ACHN (cell line): ENCODE measurements at regions not wholly inside any gene's neighbourhood (a gene's known extent, or its start where the extent isn't known, plus 50 kb on each side); places are given as distances from the start of the nearest gene placed in this dataset.
"Not testable (repeated sequence)": the region's sequence is repeated elsewhere in the genome, so short reads cannot be mapped to it uniquely, and the experiment has no call there.

Experiments
- DNase-seq: peaks from one replicate; pipeline ENCODE4 v3.0.0-alpha.2; 2015
- in situ Hi-C: cut with HindIII; loops from 2 replicates; pipeline ENCODE4 v1.10.0; 2017; ENCODE audit warnings: low sequenced_read_pairs, low pct_ligation_motif_present, low pct_unique_long_range_greater_than_20kb

DNA sequence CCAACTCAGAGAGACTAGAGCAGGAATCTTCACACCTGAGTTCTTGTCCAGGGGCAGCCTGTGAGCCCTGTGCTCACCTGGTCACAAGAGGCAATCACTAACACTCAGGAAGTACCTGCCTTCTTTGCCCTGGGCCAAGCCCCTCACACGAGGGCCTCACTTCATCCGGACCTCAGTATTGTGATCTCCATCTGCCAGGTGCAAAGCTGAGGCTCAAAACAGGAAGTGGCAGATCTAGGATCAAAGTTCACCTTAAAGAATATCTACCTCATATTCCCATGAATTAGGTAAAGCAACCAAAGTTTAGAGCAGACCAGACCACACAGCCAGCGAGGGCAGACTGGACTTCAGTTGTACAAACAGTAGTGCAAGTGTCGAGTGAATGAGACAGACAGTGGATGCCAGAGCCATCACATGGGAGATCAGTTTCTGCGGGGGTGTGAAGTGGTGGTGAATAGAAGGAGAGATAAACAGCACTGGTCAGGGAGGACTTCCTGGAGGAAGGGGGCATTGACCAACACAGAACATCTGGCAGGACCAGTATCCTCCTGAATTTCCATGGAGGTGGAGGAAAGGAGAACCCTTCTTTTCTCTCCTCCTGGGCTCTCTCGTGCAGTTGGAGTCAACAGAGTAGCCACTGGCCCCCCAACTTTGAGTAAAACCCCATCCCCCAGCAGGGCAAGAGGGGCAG, 116.6 kb upstream of the ZBTB40 start:
- DNase-seq: no peak
- in situ Hi-C loops: no loop called here

DNA sequence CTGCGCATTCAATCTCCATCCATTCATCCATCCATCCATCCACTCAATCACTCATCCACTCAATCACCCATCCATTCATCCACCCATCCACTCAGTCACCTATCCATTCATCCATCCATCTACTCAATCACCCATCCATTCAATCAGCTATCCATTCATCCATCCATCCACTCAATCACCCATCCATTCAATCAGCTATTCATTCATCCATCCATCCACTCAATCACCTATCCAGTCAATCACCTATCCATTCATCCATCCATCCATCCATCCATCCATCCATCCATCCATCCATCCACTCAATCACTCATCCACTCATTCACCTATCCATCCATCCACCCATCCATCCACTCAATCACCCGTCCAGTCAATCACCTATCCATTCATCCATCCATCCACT, 115.4 kb upstream of the ZBTB40 start:
- DNase-seq, in situ Hi-C loops: not testable (repeated sequence)

DNA sequence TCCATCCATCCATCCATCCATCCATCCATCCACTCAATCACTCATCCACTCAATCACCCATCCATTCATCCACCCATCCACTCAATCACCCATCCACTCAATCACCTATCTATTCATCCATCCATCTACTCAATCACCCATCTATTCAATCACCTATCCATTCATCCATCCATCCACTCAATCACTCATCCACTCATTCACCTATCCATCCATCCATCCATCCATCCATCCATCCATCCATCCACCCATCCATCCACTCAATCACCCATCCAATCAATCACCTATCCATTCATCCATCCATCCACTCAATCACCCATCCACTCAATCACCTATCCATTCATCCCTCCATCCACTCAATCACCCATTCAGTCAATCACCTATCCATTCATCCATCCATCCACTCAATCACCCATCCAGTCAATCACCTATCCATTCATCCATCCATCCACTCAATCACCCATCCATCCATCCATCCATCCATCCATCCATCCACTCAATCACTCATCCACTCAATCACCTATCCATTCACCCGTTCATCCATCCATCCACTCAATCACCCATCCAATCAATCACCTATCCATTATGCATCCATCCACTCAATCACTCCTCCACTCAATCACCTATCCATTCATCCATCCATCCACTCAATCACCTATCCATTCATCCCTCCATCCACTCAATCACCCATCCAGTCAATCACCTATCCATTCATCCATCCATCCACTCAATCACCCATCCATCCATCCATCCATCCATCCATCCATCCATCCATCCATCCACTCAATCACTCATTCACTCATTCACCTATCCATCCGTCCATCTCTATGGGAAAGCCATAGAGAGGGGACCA, 114.7 kb upstream of the ZBTB40 start:
- DNase-seq, in situ Hi-C loops: not testable (repeated sequence)

DNA sequence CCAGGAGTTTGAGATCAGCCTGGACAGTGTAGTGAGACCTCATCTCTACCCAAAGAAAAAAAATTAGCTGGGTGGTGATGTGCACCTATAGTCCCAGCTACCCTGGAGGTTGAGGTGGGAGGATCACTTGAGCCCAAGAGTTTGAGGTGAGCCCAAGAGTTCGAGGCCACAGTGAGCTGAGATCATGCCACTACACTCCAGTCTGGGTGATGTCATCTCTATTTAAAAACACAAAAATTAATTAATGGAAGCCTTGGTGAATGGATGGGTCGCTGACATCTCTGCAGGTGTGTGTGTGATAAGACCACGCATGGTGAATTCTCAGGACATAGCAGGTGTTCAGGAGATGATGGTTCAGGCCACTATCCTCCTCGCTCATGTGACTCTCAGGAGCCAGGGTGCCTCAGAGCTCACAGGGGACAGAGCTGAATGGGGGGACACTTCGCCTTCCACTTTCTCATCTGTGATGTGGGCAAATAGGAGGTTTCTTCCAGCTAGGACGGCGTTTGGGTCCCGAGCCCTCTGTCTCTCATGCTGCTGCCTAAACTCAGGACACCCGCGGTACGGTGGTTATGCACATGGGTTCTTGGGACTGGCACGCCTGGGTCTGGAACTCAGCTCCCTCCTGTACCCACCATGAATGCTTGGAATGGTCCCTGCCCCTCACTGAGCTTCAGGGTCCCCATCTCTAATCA, 113.4 kb upstream of the ZBTB40 start:
- in situ Hi-C loops: no loop called here
- DNase-seq: no peak

DNA sequence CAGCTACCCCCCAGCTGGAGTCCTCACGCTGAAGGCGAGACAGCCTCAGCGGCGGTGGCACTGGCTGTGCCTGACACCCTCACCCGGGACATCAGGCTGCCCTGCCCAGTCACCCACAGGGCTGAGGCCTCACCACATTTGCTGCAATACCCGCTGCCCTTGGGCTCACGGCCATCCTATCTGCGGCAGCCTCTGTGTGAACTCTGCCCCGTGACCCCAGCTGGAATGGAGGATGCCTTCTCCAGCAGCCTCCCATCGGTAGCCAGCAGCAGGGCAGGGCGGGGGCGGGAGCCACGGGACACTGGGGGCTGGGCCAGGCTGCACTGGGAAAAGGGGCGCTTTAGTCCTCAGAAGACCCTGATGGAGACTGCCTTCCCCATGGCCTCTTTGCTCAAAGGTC, 112.4 kb upstream of the ZBTB40 start:
- no peak for DNase-seq
- in situ Hi-C loops: no loop called here

DNA sequence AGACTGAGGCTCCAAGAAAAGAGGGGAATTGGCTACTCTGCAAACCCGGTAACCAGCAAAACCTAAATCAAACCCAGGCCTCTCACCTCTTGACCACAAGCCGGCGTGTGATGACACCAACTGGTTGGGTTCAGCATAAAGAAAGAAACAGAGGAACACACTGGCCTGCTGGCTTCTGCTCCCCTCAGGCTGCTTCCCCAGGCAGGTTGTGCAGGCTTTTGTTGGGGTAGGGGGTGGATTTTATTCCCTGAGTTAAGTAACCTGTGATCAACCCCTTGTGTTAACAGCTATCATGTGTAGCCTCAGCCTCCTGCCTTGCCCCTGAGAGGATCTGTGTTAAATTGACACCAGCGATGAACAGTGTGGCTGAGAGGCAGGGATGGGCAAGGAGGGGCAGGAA, 111.6 kb upstream of the ZBTB40 start:
- DNase-seq: no peak
- in situ Hi-C loops: no loop called here

DNA sequence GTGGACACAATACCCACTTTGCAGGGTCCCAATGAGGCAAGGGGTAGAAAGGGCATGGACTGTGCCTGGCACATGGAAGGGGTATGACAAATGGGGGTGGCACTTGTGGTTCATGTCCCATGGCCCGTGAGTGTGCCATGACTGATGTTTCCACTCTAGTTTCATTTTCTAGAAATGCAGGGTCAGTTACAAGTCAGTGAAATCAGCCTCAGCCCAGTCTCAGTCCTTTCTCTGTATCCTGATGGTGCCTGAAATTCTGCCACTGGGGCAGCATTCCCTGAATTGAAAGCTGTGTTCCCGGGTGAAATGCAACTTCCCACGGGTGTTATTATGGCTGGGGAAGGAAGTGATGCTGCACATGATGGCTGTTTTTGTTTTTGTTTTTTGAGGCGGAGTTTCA, 110.8 kb upstream of the ZBTB40 start:
- in situ Hi-C loops: no loop called here

DNA sequence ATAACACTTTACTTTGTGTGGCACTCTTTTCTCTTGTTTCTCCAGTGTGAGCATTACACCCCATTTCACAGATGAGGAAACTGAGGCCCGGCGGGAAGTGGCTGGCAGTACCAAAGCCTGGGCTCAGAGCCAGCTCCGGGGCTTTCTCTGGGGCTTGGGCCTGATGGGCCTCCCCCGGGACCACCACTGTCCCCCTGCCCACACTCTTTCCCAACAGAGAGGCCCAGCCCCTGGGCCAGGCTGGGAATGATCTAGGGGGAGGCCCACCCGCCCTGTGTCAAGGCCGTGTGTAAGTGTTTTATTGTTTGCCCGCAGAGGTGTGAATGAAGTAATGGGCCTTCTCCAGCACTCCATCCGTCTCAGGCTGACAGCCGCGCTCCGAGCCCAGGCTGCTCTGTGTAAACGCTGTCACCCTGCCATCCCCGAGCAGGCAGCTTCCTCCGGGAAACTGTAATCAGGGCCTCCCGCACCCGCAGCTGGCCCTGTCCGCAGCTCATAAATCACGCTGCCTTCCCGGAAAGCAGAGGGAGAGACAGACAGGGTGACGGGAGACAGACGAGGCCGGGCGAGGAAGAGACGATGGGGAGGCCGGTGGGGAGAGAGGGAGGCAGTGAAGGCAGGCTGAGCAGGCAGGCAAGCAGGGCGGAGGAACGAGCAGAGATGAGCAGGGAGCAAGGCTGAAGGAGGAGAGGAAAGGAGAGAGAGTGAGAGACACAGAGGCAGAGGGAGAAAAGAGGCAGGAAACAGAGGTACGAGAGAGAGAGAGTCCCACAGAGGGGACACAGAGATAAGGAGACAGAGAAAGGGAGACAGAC, 109.7 kb upstream of the ZBTB40 start:
- in situ Hi-C loops: no loop called here
- no peak for DNase-seq

More for the DNA sequence above, 110.8 kb upstream of the ZBTB40 start:
- DNase-seq: no peak

DNA sequence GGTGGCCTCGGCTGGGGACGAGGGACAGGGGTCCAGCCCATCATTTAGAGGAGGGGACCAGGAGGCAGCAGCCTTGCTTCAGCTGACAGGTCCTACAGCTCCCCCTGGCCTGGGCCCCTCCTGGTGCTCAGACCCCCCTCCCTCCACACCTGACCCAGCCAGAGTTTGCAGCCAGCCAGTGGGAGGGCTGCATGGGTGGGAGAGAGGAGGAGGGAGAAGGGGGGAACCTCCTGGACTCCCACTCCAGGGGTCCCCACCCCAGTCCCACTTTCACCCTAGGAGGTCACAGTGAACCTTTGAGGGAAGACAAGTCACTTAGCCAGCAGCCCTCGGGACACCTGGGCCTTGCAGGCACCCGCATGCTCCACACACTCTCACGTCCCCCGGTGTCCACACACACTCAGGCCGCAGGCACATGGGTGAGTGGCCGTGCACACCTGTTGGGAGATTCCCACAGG, 108.9 kb upstream of the ZBTB40 start:
- DNase-seq: no peak
- in situ Hi-C loops: no loop called here

DNA sequence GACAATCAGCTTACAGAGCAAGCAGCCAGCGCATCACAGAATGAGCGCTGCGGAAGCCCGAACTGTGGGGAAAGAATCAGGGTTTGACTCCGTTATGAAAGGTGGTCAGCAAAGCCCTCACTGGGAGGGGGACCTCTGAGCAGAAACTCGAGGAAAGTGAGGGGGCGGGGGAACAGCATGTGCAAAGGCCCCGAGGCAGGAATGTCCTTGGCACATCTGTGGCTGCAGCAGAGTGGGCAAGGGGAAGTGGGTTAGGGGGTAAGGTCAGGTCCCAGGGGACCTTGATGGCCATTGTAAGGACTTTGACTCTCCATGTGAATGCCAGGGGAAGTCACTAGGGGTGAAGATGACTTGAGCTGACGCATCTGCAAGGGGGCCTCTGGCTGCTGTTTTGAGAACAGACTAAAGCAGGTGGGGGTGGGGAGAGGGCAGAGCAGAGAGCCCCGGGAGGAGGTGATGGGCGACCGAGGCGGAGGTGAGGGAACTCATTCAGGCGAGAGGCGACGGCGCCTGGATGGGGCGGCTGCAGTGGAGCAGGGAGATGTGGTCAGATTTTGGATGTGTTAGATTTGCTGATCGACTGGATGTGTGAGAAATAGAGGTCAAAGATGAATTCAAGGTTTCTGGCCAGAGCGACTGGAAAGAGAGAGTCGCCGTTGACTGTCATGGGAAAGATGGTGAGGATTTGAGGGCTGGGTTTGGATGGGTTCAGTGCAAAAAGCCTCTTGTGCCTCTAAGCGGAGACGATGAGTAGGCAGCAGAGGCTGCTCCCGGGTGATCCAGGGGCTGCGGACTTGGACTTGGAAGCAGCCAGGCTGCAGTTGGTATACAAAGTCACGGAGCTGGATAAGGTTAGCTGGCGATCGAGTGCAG, 108.0 kb upstream of the ZBTB40 start:
- no peak for DNase-seq
- in situ Hi-C loops: no loop called here

DNA sequence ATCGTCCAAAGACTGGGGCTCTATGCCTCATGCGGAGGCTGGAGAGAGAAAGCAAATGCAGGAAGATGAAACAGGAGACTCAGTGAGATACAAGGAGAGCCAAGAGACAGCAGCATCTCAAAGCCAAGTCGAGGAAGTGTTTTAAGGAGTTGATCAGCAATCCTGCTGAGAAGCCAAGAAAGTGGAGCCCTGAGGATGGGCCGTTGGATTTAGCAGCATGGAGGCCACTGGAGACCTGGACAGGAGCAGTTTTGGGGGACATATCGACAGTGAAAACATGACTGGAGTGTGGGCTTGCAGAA, 107.4 kb upstream of the ZBTB40 start:
- in situ Hi-C loops: no loop called here
- DNase-seq: no peak

DNA sequence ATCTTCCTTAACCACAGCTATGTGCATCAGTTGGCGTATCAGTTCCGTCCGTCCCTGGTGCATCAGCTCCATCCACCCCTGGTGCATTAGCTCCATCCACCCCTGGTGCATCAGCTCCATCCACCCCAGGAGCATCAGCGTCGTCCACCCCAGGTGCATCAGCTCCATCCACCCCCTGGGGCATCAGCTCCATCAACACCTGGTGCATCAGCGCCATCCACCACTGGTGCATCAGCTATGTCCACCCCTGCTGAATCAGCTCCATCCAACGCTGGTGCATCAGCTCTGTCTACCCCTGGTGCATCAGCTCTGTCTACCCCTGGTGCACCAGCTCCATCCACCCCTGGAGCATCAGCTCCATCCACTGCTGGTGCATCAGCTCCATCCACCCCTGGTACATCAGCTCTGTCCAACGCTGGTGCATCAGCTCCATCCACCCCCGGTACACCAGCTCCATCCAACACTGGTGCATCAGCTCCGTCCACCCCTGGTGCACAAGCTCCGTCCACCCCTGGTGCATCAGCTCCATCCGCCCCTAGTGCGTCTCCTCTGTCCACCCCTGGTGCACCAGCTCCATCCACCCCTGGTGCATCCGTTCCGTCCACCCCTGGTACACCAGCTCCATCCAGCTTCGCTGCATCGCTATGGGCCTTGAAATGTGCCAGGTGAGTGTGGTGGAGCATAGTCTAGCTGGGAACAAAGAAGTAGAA, 106.6 kb upstream of the ZBTB40 start:
- in situ Hi-C loops: no loop called here
- no peak for DNase-seq

DNA sequence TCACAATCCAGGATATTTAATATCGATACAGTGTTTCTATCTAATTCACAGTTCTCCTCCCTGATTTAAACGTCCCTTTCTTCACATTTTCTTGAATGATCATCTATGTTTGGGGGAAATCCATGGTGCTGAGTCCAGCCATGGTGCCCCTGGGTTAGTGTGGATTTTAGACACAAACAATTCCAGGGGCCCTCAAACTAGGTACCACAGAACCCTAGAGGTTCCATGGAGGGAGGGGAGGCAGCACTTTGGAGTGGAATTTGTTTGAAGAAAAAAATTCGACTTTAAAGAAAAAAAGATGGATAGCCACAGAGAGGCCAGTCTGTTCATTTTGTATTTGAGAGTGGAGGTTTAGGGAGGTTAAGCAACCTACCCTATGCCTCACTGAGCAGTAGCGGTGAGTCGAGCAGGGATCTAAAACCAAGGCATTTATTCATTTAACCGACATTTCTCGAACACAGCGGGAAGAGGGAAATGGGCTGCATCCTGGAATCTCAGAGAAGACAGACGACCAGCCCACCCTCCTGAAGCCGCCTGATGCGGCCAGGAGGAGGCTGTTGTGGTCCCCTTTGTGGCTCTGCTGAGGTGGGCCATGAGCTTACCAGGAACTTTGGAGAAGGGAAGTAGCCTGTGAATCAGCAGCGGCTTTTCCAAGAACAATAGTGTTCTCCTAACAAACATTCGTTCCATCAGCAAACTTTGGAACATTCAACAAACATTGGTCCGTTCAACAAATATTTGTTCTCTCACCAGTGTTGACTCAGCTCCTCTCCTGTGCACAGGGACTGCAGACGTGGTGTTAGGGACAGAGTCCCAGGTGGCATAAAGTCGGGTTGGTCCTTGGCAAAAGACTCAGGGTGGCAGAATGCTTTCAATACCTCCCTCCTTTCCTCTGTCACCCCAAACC, 103.5 kb upstream of the ZBTB40 start:
- in situ Hi-C loops: no loop called here
- no peak for DNase-seq

DNA sequence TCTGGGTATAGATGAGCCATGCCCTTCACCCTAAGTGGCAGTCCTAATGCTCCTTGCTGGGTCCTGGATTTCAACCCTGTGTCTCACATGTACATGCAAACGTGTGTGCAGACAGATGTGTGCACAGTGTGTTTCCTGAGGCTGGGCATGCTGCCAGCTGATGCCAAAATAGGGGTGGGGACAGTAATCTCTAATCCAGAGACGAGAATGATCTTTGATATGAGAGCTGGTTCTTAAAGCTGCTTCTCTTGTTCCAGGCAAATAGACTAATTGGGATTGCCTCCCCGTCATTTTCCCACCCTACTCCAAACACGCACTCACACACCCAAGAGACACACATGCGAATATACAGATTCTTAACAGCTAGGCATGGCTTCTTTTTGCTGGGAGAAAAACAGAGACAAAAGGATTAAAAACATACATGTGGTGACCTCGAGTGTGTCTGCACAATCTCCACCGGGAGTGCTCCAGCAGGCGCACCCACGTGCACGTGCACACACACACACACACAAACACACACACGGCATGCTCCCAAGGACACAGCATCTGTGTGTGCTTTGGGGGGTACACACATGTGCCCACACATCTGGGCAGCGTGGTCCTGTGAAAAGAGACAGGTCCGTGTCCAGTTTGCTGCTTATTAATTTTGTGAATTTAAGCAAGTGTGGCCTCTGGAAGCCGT, 102.1 kb upstream of the ZBTB40 start:
- no peak for DNase-seq
- in situ Hi-C loops: no loop called here

DNA sequence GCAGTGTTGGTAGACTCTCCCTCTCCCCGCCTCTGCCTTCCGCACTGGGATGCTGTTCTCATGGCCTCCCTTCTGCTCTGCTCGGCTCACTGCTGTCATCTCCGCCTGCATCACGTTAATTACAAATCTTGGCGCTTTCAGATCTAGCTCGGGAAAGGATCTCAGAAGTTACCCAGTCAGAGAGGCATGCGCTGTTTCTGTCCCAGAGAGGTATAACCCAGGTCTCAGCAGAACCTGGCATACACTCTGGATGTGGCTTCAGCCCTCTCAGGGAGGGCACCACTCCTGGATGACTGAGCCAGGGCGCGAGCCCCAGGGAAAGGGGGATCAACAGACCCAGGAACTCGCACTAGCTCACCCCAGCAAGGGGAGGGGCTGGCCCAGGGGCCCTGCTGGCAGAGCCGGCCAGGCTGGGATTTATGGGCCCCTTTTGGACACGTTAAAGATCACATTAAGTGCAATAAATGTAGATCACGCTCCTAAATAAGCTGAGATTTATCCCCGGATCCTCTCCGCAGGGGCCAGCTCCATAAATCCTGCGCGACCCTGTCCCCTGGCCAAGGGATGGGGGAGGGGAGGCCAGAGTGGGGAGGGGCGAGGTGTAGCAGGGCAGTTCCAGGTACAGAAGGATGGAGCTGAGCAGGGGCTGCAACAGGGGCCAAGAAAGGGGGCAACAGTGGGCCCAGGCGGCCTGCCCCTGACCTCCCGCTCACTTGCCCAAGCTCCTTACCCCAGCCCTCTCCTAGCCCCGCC, 101.3 kb upstream of the ZBTB40 start:
- no peak for DNase-seq
- in situ Hi-C loops: no loop called here
